MM.1S (cell line): ENCODE measurements at regions not wholly inside any gene's neighbourhood (a gene's known extent, or its start where the extent isn't known, plus 50 kb on each side); places are given as distances from the start of the nearest gene placed in this dataset.

Source experiments
- EZH2 ChIP-seq: fragments of 300-600 bp; sonication (generic); optimal IDR thresholded peaks from 2 replicates; pipeline ENCODE3; 2017; ENCODE audit warnings: low read depth, mild to moderate bottlenecking, antibody characterized with exemption, low read length, mixed read lengths
- EZH2phosphoT487 ChIP-seq: fragments of 300-600 bp; sonication (generic); IDR thresholded peaks from 2 replicates; pipeline ENCODE4 v1.6.1; 2018; ENCODE audit warnings: antibody characterized with exemption, low read length
- TF ChIP-seq, protein P1 (sequence below): fragments of 300-600 bp; sonication (generic); IDR thresholded peaks from 2 replicates; pipeline ENCODE4 v1.5.1; 2016; ENCODE audit warnings: antibody characterized with exemption, low read length, mixed read lengths

DNA sequence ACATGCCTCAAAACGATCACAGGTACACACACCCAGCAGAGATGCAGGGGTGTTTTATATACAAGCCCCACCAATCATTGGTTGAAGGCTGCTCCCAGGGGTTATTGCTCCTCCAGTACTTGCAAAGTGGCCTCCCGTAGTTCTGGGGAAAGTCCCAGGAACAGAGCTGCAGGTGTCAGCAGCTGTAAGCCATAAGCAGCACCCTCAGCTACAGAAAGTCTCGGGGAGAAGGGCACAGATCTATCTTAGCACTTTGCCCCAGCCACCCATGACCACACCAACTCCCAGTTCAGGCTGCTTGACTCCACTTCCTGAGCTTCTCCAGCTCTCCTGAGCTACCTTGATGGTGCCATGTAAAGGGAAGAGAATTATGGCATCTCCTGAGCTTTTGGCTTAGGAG is 222.7 kb upstream of the GJB5 start:
- no peak for TF ChIP-seq EZH2
- TF ChIP-seq, protein P1, sequence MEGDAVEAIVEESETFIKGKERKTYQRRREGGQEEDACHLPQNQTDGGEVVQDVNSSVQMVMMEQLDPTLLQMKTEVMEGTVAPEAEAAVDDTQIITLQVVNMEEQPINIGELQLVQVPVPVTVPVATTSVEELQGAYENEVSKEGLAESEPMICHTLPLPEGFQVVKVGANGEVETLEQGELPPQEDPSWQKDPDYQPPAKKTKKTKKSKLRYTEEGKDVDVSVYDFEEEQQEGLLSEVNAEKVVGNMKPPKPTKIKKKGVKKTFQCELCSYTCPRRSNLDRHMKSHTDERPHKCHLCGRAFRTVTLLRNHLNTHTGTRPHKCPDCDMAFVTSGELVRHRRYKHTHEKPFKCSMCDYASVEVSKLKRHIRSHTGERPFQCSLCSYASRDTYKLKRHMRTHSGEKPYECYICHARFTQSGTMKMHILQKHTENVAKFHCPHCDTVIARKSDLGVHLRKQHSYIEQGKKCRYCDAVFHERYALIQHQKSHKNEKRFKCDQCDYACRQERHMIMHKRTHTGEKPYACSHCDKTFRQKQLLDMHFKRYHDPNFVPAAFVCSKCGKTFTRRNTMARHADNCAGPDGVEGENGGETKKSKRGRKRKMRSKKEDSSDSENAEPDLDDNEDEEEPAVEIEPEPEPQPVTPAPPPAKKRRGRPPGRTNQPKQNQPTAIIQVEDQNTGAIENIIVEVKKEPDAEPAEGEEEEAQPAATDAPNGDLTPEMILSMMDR: no peak
- no peak for TF ChIP-seq EZH2phosphoT487
